ENCODE measurements at regions not wholly inside any gene's neighbourhood (a gene's known extent, or its start where the extent isn't known, plus 50 kb on each side); places are given as distances from the start of the nearest gene placed in this dataset.

DNA sequence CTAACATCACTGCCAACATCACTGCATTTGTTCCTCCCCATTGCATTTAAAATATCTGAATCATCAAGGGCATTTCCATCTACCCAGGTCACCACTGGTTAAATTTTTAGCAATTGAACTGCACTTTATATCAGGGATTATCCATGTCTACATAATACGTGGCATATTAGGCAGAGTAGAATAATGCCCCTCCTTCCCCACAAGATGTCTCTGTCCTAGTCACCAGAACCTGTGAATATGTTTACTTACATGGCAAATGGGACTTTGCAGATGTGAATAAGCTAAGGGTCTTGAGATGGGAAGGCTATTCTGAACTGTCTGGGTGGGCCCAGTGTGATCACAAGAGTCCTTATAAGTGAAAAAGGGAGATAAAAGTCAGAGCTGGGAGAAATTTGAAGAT, 181.7 kb upstream of the ARID2 start:
- in situ Hi-C loops (cut with HindIII; ENCODE audit: low sequenced_read_pairs), result no loop called here
- no peak for DNase-seq (ENCODE audit: low spot score)

DNA sequence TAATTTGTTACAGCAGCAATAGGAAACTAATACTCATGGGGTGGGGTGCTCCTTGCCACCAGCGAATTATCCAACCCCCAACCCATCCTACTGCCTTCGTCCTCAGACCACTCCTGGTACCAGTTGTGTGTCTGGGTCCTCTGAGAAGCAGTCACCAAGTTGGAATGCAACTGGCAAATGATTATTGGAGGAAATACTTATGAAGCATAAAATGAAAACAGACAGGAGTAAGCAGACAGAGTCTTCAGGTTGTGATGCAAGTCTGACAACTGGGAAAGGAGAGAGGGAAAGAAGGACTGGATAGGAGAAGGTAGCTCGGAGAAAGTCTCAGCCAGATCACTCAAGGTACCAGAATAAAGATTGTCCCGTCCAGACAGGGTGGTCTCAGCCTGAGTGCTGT, 181.1 kb upstream of the ARID2 start:
- no peak for DNase-seq (ENCODE audit: low spot score)
- in situ Hi-C loops (cut with HindIII; ENCODE audit: low sequenced_read_pairs), result no loop called here

DNA sequence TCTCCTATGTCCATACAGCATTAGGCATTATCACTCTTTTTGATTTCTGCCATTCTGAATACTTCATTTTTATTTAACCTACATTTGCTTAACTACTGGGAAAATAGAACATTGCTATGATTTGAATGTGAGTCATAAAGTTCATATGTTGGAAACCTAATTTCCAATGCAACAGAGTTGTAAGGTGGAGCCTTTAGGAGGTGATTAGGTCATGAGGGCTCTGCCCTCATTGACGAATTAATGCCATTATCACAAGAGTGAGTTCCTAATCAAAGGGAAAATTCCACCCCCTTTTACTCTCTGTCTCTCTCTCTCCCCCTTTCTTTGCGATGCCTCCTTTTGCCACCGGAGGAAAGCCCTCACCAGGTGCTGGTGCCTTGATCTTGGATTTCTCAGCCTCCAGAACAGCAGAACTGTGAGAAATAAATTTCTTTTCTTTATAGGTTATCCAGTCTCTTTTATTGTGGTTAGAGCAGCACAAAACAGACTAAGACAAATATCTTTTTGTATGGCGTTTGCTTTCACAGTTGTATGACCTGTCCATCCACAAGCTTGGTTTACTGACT, 180.1 kb upstream of the ARID2 start:
- DNase-seq (ENCODE audit: low spot score), result no peak
- in situ Hi-C loops (cut with HindIII; ENCODE audit: low sequenced_read_pairs), result no loop called here

DNA sequence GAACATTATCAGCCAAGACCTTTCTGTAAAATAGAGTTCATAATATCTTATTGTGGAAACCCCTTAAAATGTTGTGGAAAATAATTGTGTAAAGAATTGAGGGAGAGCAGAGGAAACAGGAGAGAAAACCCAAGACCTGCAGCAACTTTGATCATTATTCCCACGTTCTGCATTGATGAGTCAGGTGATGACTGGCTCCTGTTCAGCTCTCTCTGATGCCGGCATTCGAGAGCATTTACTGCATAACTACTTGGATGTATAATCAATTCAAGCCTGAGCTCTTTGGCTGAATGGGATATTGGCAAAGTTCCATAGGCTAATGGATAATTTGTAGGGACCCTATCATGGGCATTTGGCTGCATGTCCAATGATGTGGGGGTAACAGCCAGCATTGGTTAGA, 176.3 kb upstream of the ARID2 start:
- in situ Hi-C loops (cut with HindIII; ENCODE audit: low sequenced_read_pairs), result no loop called here
- no peak for DNase-seq (ENCODE audit: low spot score)

DNA sequence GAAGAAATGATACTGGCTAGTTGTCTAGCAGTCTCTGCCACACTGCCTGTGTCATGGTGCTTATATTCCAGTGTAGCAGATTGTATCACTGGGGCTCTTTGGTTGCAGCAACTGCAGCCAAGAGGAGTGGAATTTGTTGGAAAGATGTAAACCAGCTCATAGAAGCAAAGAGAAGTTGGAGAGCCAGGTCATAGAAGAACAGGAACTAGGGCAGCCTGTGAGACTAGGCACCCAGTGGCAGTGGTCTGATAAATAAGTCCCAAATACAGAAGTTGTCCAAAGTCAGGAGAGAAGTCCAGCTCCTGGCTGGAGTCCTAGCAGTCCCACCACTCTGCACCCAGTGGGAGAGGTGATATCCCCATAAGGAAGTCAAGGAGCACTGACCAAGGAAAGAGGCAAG, 172.5 kb upstream of the ARID2 start:
- DNase-seq (ENCODE audit: low spot score), result no peak
- in situ Hi-C loops (cut with HindIII; ENCODE audit: low sequenced_read_pairs), result no loop called here

DNA sequence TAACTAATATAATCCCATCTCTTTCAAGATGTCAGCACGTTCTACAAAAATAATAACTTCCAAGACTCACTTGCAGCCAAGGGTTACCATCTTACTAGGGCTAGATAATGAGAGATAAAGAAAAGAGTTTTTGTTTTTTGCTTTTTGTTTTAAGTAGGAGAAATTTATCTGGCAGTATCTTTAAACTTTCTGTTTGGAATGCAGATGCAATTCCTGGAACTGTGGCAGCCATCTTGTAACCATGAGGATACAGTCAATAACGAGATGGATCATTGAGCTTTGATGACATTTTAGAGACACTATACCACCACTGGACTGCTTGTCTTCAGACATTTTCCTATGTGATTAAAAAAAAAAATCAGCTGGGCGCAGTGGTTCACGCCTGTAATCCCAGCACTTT, 171.2 kb upstream of the ARID2 start:
- DNase-seq (ENCODE audit: low spot score), result no peak
- in situ Hi-C loops (cut with HindIII; ENCODE audit: low sequenced_read_pairs), result no loop called here

DNA sequence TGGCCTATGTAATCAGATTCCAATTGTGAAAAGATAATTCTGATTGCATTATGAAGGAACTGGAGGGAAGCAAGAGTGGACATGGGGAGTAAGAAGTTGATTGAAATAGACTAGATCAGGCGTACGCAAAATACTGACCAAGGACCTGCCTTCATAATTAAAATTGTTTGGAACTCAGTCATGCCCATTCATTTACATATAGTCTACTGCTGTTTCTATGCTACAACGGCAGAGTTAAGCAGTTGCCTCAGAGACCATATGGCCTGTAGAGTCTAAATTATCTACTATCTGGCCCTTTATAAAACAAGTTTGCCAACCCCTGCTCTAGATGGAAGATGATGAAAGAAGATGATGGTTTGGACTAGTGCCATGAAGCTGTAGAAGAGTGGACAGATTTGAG, 170.0 kb upstream of the ARID2 start:
- in situ Hi-C loops (cut with HindIII; ENCODE audit: low sequenced_read_pairs), result no loop called here
- DNase-seq (ENCODE audit: low spot score), result no peak

DNA sequence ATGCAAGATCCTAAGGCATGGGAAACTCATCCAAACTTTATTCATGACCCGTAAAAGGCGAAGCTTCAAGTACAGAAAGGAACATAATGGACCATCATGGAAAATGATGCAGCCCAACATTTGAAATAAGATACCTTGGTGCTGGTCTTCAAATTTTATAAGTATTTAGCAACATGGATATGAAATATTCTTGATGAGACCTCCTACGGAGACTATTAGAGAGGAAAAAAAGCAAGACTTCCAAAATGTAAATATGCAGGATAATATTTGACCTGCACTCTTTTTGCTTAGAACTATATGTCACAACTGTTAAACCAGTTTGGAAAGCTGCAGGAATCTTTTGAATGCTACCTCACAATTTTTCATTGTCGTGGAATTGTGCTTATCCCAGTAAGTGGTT, 168.8 kb upstream of the ARID2 start:
- DNase-seq (ENCODE audit: low spot score), result no peak
- in situ Hi-C loops (cut with HindIII; ENCODE audit: low sequenced_read_pairs), result no loop called here

DNA sequence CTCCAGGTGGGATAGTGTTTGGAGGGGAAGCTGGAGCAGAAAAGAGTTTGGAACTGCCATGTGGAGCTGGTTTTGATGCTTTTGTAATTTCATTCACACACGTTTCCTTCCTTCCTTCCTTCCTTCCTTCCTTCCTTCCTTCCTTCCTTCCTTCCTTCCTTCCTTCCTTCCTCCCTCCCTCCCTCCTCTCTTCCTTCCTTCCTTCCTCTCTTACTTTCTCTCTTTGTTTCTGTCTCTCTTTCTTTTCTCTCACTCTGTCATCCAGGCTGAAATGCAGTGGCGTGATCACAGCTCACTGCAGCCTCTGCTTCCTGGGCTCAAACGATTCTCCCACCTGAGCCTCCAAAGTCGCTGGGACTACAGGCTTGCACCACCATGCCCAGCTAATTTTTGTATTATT, 168.0 kb upstream of the ARID2 start:
- in situ Hi-C loops (cut with HindIII; ENCODE audit: low sequenced_read_pairs), result no loop called here
- DNase-seq (ENCODE audit: low spot score), result no peak

DNA sequence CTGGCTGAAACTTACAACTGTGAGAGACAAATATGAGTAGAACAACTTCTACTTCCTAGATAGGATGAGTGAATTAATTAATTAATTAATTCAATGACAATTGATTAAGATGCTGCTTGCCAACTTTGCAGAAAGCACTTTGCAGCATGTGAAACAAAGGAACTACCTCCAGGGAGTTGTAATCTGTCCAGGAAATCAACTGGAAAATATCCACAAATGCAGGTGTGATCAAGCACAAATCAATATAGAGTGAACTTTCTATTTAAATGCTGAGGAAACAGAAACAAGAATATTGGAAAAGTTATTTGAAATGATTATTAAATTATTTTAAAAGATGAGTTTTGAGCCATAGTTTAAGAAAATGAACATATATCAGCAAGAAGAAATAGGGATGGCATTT, 163.9 kb upstream of the ARID2 start:
- in situ Hi-C loops (cut with HindIII; ENCODE audit: low sequenced_read_pairs), result no loop called here
- DNase-seq (ENCODE audit: low spot score), result no peak

DNA sequence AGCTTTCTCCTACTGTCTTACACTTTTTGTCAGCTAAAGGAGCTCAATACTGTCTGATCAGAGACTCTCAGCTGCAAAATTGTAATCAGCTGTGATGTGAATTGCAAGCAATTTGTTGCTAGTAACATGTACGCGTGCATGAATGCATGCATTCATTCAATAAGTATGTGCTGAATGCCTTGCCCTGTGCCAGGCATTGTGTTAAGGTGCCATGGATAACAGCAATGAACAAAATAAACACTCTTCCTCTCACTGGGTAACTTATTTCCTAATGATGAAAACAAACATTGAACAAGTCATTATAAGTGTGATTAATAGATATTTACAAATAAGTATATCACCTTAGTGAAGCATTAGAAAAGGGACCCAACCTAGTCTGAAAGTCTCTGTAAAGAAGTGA, 163.2 kb upstream of the ARID2 start:
- no peak for DNase-seq (ENCODE audit: low spot score)
- in situ Hi-C loops (cut with HindIII; ENCODE audit: low sequenced_read_pairs), result no loop called here

DNA sequence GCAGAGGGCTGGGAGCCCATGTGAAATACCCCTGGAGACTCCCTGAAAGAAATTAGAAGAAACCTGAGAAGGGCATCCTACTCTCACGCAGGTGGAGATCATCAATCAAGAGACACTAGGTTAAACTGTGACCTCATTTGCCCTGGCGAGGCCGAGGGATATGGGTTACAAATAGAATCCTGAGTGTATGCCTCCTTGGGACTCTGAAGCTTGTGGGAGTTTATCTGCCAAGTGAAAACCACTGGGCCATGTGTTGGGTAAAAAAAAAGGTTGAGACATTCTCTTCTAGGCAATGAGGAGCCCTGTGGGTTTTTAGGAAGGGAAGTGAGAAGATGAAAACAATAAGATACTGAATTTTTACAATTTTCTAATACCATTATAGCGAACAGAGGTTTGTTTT, 160.7 kb upstream of the ARID2 start:
- DNase-seq (ENCODE audit: low spot score), result no peak
- in situ Hi-C loops (cut with HindIII; ENCODE audit: low sequenced_read_pairs), result no loop called here

DNA sequence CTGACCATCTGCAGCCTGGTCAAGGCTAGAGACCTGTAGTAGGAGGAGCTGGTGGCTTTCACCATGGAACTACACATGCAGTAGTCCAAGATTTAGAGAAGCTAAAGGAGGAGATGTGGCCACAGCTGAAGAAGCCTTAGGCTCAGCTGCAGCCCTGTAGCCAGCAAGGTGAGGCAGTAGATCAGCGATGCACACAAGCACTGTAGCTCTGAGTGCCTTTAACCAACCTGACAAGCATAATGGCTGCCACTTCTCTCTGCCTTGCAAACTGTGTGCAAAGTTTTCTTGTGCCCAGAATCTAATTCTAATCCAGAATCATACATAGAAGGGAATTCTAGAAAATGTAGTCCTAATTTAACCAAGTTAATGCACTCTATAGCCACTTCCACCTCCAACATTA, 159.0 kb upstream of the ARID2 start:
- in situ Hi-C loops (cut with HindIII; ENCODE audit: low sequenced_read_pairs), result no loop called here
- no peak for DNase-seq (ENCODE audit: low spot score)

DNA sequence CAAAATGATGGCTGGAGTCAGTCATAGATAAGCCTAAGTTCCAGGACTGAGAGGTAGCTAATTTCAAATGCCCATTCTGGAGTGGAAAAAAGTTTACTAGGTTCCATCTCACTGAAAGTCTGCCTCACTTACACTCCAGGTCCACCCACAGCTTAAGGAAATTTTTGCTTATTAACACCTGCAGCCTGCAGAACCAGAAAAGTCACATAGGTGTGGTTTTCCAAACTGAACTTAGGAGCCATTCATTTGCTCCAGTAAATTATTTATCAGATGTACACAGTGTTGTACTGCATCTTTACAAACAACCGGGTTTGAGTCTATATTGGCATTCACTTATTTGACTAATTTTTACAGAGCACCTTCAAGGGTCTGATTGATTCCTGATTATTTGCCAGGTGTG, 157.4 kb upstream of the ARID2 start:
- in situ Hi-C loops (cut with HindIII; ENCODE audit: low sequenced_read_pairs), result no loop called here
- DNase-seq (ENCODE audit: low spot score), result no peak

DNA sequence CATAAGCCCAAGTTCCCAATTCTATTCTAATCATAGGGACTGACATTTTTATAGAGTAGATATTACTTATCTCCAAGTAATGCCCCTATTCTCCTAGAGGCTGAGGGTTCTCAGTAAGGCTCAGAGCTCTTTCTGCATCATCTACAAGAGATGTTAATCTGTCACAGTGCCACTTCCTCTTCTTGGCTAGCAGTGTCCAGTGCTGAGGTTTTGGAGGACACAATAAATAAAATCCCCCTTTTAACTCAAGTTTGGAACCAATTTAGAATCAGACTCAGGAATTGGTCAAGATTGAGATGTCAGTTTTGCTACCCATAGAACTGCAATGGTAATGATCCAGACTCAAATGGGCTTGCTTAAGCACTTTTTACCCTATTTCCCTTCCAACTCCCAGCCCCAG, 154.1 kb upstream of the ARID2 start:
- no peak for DNase-seq (ENCODE audit: low spot score)
- in situ Hi-C loops (cut with HindIII; ENCODE audit: low sequenced_read_pairs), result no loop called here

DNA sequence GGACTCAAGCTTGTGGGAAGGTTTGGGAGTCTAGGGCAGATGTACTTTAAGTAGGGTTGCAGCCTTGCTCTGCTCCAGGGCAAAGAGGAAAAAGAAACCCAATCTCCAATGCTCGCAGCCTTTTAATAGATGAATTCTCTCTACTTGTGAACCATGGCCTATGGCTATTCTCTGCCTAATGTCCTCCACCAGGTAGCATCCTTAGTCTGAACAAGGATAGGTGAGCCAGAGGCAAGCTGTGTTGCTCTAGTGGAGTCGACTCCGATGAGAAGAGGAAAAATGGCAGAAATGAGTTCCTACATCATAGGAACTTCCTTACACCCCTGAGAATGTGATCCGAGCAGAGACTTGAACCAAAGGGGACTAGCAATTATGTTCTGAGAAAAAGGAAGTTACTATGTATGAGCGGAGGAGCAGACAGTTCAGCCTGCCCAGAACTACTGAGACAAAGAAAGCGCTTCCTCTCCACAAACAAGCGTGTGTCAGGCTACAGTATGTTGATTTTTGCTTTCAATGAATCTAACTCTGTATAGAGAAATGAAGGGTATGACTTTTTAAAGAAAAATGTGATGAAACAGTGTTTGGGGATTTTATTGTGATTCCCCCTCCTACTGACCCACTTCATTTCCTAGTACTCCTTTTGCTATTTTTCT, 153.6 kb upstream of the ARID2 start:
- no peak for DNase-seq (ENCODE audit: low spot score)
- in situ Hi-C loops (cut with HindIII; ENCODE audit: low sequenced_read_pairs), result no loop called here

DNA sequence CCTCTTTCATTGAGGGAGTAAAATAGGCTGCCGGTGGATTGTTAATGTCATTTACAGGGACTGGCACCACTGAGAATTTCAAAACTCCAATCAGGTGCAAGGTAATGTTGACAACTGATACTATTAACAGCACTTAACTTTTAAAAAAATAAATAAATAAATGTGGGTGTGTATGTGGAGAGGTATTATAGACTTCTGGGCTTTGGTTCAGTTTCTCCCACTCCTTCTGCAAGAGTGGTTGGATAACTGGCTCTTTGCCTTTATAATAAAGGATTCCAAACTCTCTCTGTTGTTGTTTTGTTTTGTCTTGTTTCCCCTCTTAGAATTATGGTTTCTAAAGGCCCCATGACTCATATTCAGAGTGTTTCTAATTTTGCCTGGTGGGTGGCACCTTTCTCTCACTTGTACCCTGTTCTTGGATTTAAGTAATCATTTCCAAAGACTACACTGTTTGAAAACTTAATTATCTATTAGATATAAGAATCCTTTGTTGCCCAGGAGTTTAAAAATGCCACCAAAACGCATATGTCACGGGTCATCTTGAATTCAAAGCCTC, 151.6 kb upstream of the ARID2 start:
- no peak for DNase-seq (ENCODE audit: low spot score)
- in situ Hi-C loops (cut with HindIII; ENCODE audit: low sequenced_read_pairs), result no loop called here

DNA sequence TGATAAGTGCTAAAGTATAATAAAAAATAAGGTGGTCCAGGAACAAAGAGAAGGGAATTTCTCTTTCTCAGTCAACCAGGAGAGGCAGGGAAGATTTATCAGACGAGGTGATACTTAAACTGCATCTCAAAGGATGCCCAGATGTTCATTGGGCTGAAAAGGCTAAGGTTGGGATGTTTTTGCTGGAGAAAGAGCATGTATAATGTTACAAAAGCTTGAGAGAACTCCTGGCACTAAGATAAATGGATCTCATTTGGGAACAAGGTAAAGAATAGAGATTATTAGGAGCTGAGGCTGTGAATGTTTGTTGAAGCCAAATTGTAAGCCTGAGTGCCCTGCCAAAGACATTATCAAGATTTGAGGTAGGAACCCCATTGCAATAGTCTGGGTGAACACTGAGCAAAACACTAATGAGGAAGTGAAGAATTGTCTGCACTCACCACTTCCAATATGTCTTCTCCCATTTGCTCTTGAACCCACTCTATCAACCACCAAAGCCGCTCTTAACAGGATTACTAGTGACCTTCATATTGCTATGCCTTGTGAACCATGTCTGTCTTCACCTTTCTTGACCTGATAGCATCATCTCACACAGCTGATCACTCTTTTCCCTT, 149.0 kb upstream of the ARID2 start:
- in situ Hi-C loops (cut with HindIII; ENCODE audit: low sequenced_read_pairs), result no loop called here
- no peak for DNase-seq (ENCODE audit: low spot score)

DNA sequence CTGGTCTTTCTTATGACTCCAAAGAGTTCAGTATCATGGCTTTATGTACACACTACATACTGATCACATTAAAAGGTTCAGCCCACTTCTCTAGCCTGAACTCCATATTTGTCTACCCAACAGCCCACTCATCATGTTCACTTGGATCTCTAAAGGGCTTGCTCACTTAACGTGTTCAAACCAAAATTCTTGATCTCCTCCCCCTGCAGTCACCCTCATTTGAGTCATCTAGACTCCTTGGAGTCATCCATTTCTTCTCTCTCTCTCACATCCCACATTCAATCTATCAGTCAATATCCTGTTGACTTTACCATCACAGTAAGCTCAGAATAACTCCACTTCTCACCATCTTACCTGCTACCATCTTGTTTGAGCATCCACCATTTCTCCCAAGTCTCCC, 148.4 kb upstream of the ARID2 start:
- no peak for DNase-seq (ENCODE audit: low spot score)
- in situ Hi-C loops (cut with HindIII; ENCODE audit: low sequenced_read_pairs), result no loop called here

DNA sequence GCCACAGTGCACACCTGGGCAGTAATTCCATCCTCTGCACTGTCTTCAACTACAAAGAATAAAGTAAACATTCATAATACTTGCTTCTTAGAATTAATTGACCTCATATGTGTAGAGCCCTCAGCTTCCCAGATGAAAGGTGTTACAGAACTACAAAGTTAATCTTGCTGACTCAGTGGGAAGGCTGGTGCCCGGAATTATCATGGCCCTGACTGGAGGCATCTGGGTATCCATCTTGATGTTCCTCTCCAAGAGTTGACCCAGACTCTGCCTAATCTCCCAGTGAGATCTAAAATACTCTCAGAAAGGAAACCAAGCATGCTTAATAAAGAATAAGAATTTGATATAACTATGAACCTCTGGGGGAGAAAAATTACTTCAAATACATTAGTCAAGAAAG, 147.0 kb upstream of the ARID2 start:
- DNase-seq (ENCODE audit: low spot score), result no peak
- in situ Hi-C loops (cut with HindIII; ENCODE audit: low sequenced_read_pairs), result no loop called here

Measured in G401 (cell line).